B cell (primary cell): ENCODE measurements at regions not wholly inside any gene's neighbourhood (a gene's known extent, or its start where the extent isn't known, plus 50 kb on each side); places are given as distances from the start of the nearest gene placed in this dataset.

Experiments used
- ATAC-seq: fragments of 200-7000 bp; cut with Tn5 transposase; one replicate; pipeline ENCODE4 v1.10.0; 2021; ENCODE audit warnings: low read depth, mild to moderate bottlenecking, moderate number of reproducible peaks, moderate library complexity
- CTCF ChIA-PET: fragments of 350-600 bp; sonication (Branson Sonifier 250); formaldehyde crosslinking; loops from one replicate; lab custom pipeline; 2021; ENCODE audit warnings: antibody characterized with exemption, inconsistent platforms; lab: Charles Lee
- POLR2A ChIA-PET: fragments of 350-600 bp; sonication (Branson Sonifier 250); formaldehyde crosslinking; loops from one replicate; lab custom pipeline; 2021; ENCODE audit warnings: antibody characterized with exemption; lab: Charles Lee
- DNase-seq: peaks from one replicate; pipeline ENCODE4 v3.0.0; 2013
- H2AFZ ChIP-seq: 2 replicates; pipeline ENCODE4 v1.6.1; 2012; ENCODE audit warnings: mild to moderate bottlenecking, low read depth, low read length; ENCODE audit not compliant: insufficient read depth, poor library complexity, severe bottlenecking
- H3K27ac ChIP-seq, 2 donors: 1 replicate in 1 of 2; 2 replicates in 1 of 2; pipeline ENCODE4 v1.5.1; 2012 to 2013; ENCODE audit warnings: low read length in 2 of 2, mild to moderate bottlenecking in 2 of 2, moderate library complexity in 1 of 2
- H3K27me3 ChIP-seq, 4 experiments: fragments of 200-600 bp in 1 of 4; sonication (generic) in 1 of 4; replicated peaks in 1 of 4; 1 replicate in 2 of 4; 2 replicates in 2 of 4; pipeline versions ENCODE4 v1.6.1 to v1.7.0; 2013 to 2016; ENCODE audit warnings: low read length in 3 of 4, mild to moderate bottlenecking in 2 of 4, mixed read lengths in 1 of 4, moderate library complexity in 1 of 4; ENCODE audit not compliant: insufficient read depth in 4 of 4, control insufficient read depth in 3 of 4; ENCODE audit errors: control extremely low read depth in 1 of 4
- H3K36me3 ChIP-seq, 2 experiments: replicated peaks in 1 of 2; 1 replicate in 1 of 2; 2 replicates in 1 of 2; pipeline versions ENCODE4 v1.6.1 to v1.7.1; 2013; ENCODE audit warnings: low read length in 1 of 2; ENCODE audit not compliant: insufficient read depth in 2 of 2, control insufficient read depth in 1 of 2; ENCODE audit errors: control extremely low read depth in 1 of 2, extremely low read depth in 1 of 2
- H3K4me1 ChIP-seq, 2 donors: fragments of 200-600 bp in 1 of 2; sonication (generic) in 1 of 2; 1 replicate in 1 of 2; 2 replicates in 1 of 2; pipeline versions ENCODE4 v1.5.1 to v1.6.1; 2013 to 2017; ENCODE audit warnings: low read length in 2 of 2; ENCODE audit not compliant: control insufficient read depth in 2 of 2, insufficient read depth in 2 of 2
- H3K4me2 ChIP-seq: replicated peaks from 2 replicates; pipeline ENCODE3; 2012; ENCODE audit warnings: mild to moderate bottlenecking, low read depth, low read length; ENCODE audit not compliant: poor library complexity, severe bottlenecking
- H3K4me3 ChIP-seq, 5 experiments: fragments of 200-600 bp in 1 of 5; sonication (generic) in 1 of 5; 1 replicate in 3 of 5; 2 replicates in 2 of 5; pipeline versions ENCODE4 v1.5.1 to v1.7.0; 2011 to 2016; ENCODE audit warnings: low read length in 4 of 5, mild to moderate bottlenecking in 4 of 5, low read depth in 2 of 5, control low read depth in 1 of 5, moderate library complexity in 1 of 5; ENCODE audit not compliant: insufficient read depth in 1 of 5; ENCODE audit errors: control extremely low read depth in 1 of 5, extremely low read depth in 1 of 5
- H3K79me2 ChIP-seq: fragments of 200-600 bp; sonication (generic); one replicate; pipeline ENCODE4 v1.6.0; 2016; ENCODE audit warnings: low read length; ENCODE audit not compliant: control insufficient read depth, insufficient read depth
- H3K9ac ChIP-seq: fragments of 200-600 bp; sonication (generic); 2 replicates; pipeline ENCODE4 v1.6.1; 2017; ENCODE audit warnings: mild to moderate bottlenecking, low read length, moderate library complexity
- H3K9me3 ChIP-seq, 3 donors: one replicate each; pipeline versions ENCODE4 v1.6.1 to v1.7.1; 2013; ENCODE audit warnings: low read length in 2 of 3; ENCODE audit not compliant: control insufficient read depth in 2 of 3, insufficient read depth in 1 of 3; ENCODE audit errors: control extremely low read depth in 1 of 3
- H4K20me1 ChIP-seq: 2 replicates; pipeline ENCODE4 v1.6.0; 2012; ENCODE audit warnings: mild to moderate bottlenecking, low read length; ENCODE audit not compliant: insufficient read depth, control insufficient read depth, poor library complexity, severe bottlenecking
- H3K27ac Mint-ChIP-seq: one replicate; pipeline ENCODE4 v1.8.0; 2021; ENCODE audit warnings: mixed read lengths
- H3K27me3 Mint-ChIP-seq: one replicate; pipeline ENCODE4 v1.8.0; 2021; ENCODE audit warnings: mixed read lengths
- H3K4me1 Mint-ChIP-seq: one replicate; pipeline ENCODE4 v1.8.0; 2021; ENCODE audit warnings: mixed read lengths
- H3K4me3 Mint-ChIP-seq: one replicate; pipeline ENCODE4 v1.8.0; 2021; ENCODE audit warnings: mixed read lengths
- H3K9me3 Mint-ChIP-seq: one replicate; pipeline ENCODE4 v1.8.0; 2022; ENCODE audit warnings: mixed read lengths; ENCODE audit not compliant: insufficient read depth
- CTCF ChIP-seq: fragments of 200-600 bp; IDR thresholded peaks from one replicate; pipeline ENCODE4 v1.8.0; 2022; ENCODE audit warnings: antibody characterized with exemption, mild to moderate bottlenecking
- EZH2 ChIP-seq: IDR thresholded peaks from 2 replicates; pipeline ENCODE4 v1.6.1; 2012; ENCODE audit warnings: borderline replicate concordance, low read depth, mild to moderate bottlenecking, moderate library complexity, low read length; ENCODE audit not compliant: insufficient read depth, poor library complexity, severe bottlenecking
- WGBS: methylation state at CpG from one replicate; pipeline ENCODE4 v1.1.5; 2013; ENCODE audit warnings: missing lambda C conversion rate; ENCODE audit not compliant: insufficient coverage; 5-methylcytosine and 5-hydroxymethylcytosine counted together
- intact Hi-C: fragments of 100-400 bp; cut with micrococcal nuclease; formaldehyde crosslinking; loops from one replicate; pipeline ENCODE4 v1.10.0; 2022

- H2AFZ ChIP-seq: no peak overlapping the region
- Mint-ChIP-seq H3K27me3 (peaks cover 7% of the 10 kb centered on the region), H3K4me3 (no peak overlapping the region), H3K27ac (no peak overlapping the region), H3K4me1 (no peaks in the 10 kb centered on the region), H3K9me3 (no peaks in the 10 kb centered on the region)
- H3K9ac ChIP-seq: no peak overlapping the region
- DNase-seq: no peak
- no peaks in the 10 kb centered on the region for H3K36me3 ChIP-seq
- no peaks in the 10 kb centered on the region for H3K79me2 ChIP-seq
- no peaks in the 10 kb centered on the region for H3K27me3 ChIP-seq
- H4K20me1 ChIP-seq: no peaks in the 10 kb centered on the region
- intact Hi-C loops: no loop called here
- no peak overlapping the region for H3K4me3 ChIP-seq
- WGBS: no CpG with 5 or more reads among the region's 3 CpGs
- TF ChIP-seq CTCF (no peak), EZH2 (no peak)
- no peaks in the 10 kb centered on the region for H3K9me3 ChIP-seq
- no peak for ATAC-seq
- CTCF ChIA-PET: no interaction called here
- POLR2A ChIA-PET: no interaction called here
- no peaks in the 10 kb centered on the region for H3K4me1 ChIP-seq
- no peak overlapping the region for H3K27ac ChIP-seq
- H3K4me2 ChIP-seq: no peak overlapping the region
Observed at GRCh38 chr7:32399311-32399710, 90.9 kb downstream of the LSM5 start.

GRCh38 chr7:32395168-32395567 lies 95.0 kb downstream of the LSM5 start:
- H3K27ac Mint-ChIP-seq: no peak overlapping the region
- H4K20me1 ChIP-seq: no peaks in the 10 kb centered on the region
- H3K27me3 Mint-ChIP-seq: no peaks in the 10 kb centered on the region
- no peak overlapping the region for H2AFZ ChIP-seq
- H3K27me3 ChIP-seq: no peaks in the 10 kb centered on the region
- no CpG with 5 or more reads among the region's 1 CpG for WGBS
- H3K9ac ChIP-seq: no peak overlapping the region
- H3K4me3 Mint-ChIP-seq: no peak overlapping the region
- H3K4me3 ChIP-seq: no peak overlapping the region
- no peak for DNase-seq
- POLR2A ChIA-PET: no interaction called here
- H3K4me1 ChIP-seq: no peaks in the 10 kb centered on the region
- H3K9me3 ChIP-seq: no peaks in the 10 kb centered on the region
- no peaks in the 10 kb centered on the region for H3K4me1 Mint-ChIP-seq
- H3K4me2 ChIP-seq: no peak overlapping the region
- no peaks in the 10 kb centered on the region for H3K9me3 Mint-ChIP-seq
- intact Hi-C loops: no loop called here
- no peaks in the 10 kb centered on the region for H3K36me3 ChIP-seq
- ATAC-seq: no peak
- H3K79me2 ChIP-seq: no peaks in the 10 kb centered on the region
- TF ChIP-seq CTCF (no peak), EZH2 (no peak)
- no peak overlapping the region for H3K27ac ChIP-seq
- CTCF ChIA-PET: no interaction called here
